Activated T-cell treated with anti-CD3 and anti-CD28 coated beads for 4 hours (primary cell): ENCODE measurements at regions not wholly inside any gene's neighbourhood (a gene's known extent, or its start where the extent isn't known, plus 50 kb on each side); places are given as distances from the start of the nearest gene placed in this dataset.

Experiments
- DNase-seq: peaks from one replicate; pipeline ENCODE4 v3.0.0-alpha.2; 2020

GRCh38 chrX:9148615-9149399 lies 114.9 kb upstream of the FAM9B start:
- DNase-seq = no peak

- DNase-seq = no peak
Observed at GRCh38 chrX:9149501-9150245, 115.7 kb upstream of the FAM9B start.

- no peak for DNase-seq
Observed at GRCh38 chrX:9151772-9152307, 117.9 kb upstream of the FAM9B start.

- DNase-seq = no peak
Observed at GRCh38 chrX:9153300-9153699, 119.4 kb upstream of the FAM9B start.

- DNase-seq = no peak
Observed at GRCh38 chrX:9158611-9159010, 124.7 kb upstream of the FAM9B start.

- DNase-seq = no peak
Observed at GRCh38 chrX:9160698-9161329, 126.9 kb upstream of the FAM9B start.

- no peak for DNase-seq
Observed at GRCh38 chrX:9162698-9163097, 128.8 kb upstream of the FAM9B start.

GRCh38 chrX:9163214-9163709 lies 129.3 kb upstream of the FAM9B start:
- DNase-seq = no peak

- DNase-seq = no peak
Observed at GRCh38 chrX:9164086-9164485, 130.2 kb upstream of the FAM9B start.

- no peak for DNase-seq
Observed at GRCh38 chrX:9164533-9165426, 130.9 kb upstream of the FAM9B start.

- no peak for DNase-seq
Observed at GRCh38 chrX:9166584-9166944, 132.6 kb upstream of the FAM9B start.

- no peak for DNase-seq
Observed at GRCh38 chrX:9171841-9172463, 138.0 kb upstream of the FAM9B start.

GRCh38 chrX:9172464-9172850 lies 138.5 kb upstream of the FAM9B start:
- DNase-seq = no peak

- no peak for DNase-seq
Observed at GRCh38 chrX:9180623-9181022, 146.7 kb upstream of the FAM9B start.

- DNase-seq = no peak
Observed at GRCh38 chrX:9182041-9182440, 148.1 kb upstream of the FAM9B start.

GRCh38 chrX:9183481-9183880 lies 149.6 kb upstream of the FAM9B start:
- no peak for DNase-seq

GRCh38 chrX:9184211-9184610 lies 150.3 kb upstream of the FAM9B start:
- DNase-seq = no peak

GRCh38 chrX:9188117-9188516 lies 154.2 kb upstream of the FAM9B start:
- DNase-seq = no peak

- DNase-seq = no peak
Observed at GRCh38 chrX:9189286-9189685, 155.4 kb upstream of the FAM9B start.

- no peak for DNase-seq
Observed at GRCh38 chrX:9191392-9191791, 157.5 kb upstream of the FAM9B start.

GRCh38 chrX:9195199-9195880 lies 161.4 kb upstream of the FAM9B start:
- DNase-seq = no peak
